GM23338 (cell line): ENCODE measurements at regions not wholly inside any gene's neighbourhood (a gene's known extent, or its start where the extent isn't known, plus 50 kb on each side); places are given as distances from the start of the nearest gene placed in this dataset.

Experiments
- ATAC-seq: fragments of 200-7000 bp; cut with Tn5 transposase; 3 replicates; pipeline ENCODE4 v1.9.1; 2020
- DNase-seq: peaks from one replicate; pipeline ENCODE4 v3.0.0-alpha.2; 2015; ENCODE audit warnings: low spot score
- H2AFZ ChIP-seq: fragments of 200-600 bp; sonication (generic); 2 replicates; pipeline ENCODE4 v1.8.0; 2016; ENCODE audit warnings: antibody characterized with exemption, mild to moderate bottlenecking, moderate library complexity
- H3F3A ChIP-seq: fragments of 200-600 bp; sonication (generic); replicated peaks from 2 replicates; pipeline ENCODE4 v1.8.0; 2017; ENCODE audit warnings: antibody characterized with exemption, mixed run types, low read depth
- H3K27ac ChIP-seq: fragments of 200-600 bp; sonication (generic); 2 replicates; pipeline ENCODE4 v1.6.1; 2016; ENCODE audit warnings: low read depth
- H3K27me3 ChIP-seq: fragments of 200-600 bp; sonication (generic); 2 replicates; pipeline ENCODE4 v1.8.0; 2016; ENCODE audit warnings: mild to moderate bottlenecking, mixed run types, moderate library complexity; ENCODE audit not compliant: insufficient read depth
- H3K36me3 ChIP-seq: fragments of 200-600 bp; sonication (generic); 2 replicates; pipeline ENCODE4 v1.8.0; 2016; ENCODE audit warnings: mild to moderate bottlenecking; ENCODE audit not compliant: insufficient read depth
- H3K4me1 ChIP-seq: fragments of 200-600 bp; sonication (generic); 2 replicates; pipeline ENCODE4 v1.8.0; 2016; ENCODE audit warnings: mild to moderate bottlenecking, moderate library complexity; ENCODE audit not compliant: insufficient read depth
- H3K4me2 ChIP-seq: fragments of 200-600 bp; sonication (generic); 2 replicates; pipeline ENCODE4 v1.7.1; 2017; ENCODE audit warnings: mixed run types
- H3K4me3 ChIP-seq: fragments of 200-600 bp; sonication (generic); 2 replicates; pipeline ENCODE4 v1.6.1; 2016; ENCODE audit warnings: mixed run types
- H3K79me2 ChIP-seq: fragments of 200-600 bp; sonication (generic); replicated peaks from 2 replicates; pipeline ENCODE4 v1.8.0; 2017; ENCODE audit warnings: mild to moderate bottlenecking; ENCODE audit not compliant: insufficient read depth
- H3K9me2 ChIP-seq: fragments of 200-600 bp; sonication (generic); 2 replicates; pipeline ENCODE4 v1.8.0; 2017; ENCODE audit not compliant: insufficient read depth
- H4K20me1 ChIP-seq: fragments of 200-600 bp; sonication (generic); replicated peaks from 2 replicates; pipeline ENCODE4 v1.8.0; 2017; ENCODE audit warnings: mild to moderate bottlenecking; ENCODE audit not compliant: insufficient read depth
- H3K27ac Mint-ChIP-seq: 2 replicates; pipeline ENCODE4 v1.8.0; 2020; ENCODE audit warnings: inconsistent platforms, mild to moderate bottlenecking, moderate library complexity, mixed read lengths
- H3K27me3 Mint-ChIP-seq: 3 replicates; pipeline ENCODE4 v1.8.0; 2022; ENCODE audit warnings: low read depth, mild to moderate bottlenecking, moderate library complexity, mixed read lengths, inconsistent platforms; ENCODE audit not compliant: insufficient read depth, poor library complexity
- H3K36me3 Mint-ChIP-seq: 3 replicates; pipeline ENCODE4 v1.8.0; 2021; ENCODE audit warnings: low read depth, mild to moderate bottlenecking, inconsistent platforms, moderate library complexity, mixed read lengths
- H3K4me1 Mint-ChIP-seq: 3 replicates; pipeline ENCODE4 v1.8.0; 2020; ENCODE audit warnings: mild to moderate bottlenecking, inconsistent platforms, mixed read lengths
- H3K4me3 Mint-ChIP-seq: 3 replicates; pipeline ENCODE4 v1.8.0; 2021; ENCODE audit warnings: moderate library complexity, mild to moderate bottlenecking, inconsistent platforms, mixed read lengths
- H3K9me3 Mint-ChIP-seq: 3 replicates; pipeline ENCODE4 v1.8.0; 2020; ENCODE audit warnings: moderate library complexity, mild to moderate bottlenecking, inconsistent platforms, mixed read lengths
- CREB1 ChIP-seq: fragments of 250-450 bp; sonication (Bioruptor Pico); IDR thresholded peaks from 2 replicates; pipeline ENCODE4 v1.5.0; 2020; ENCODE audit warnings: low read depth, mild to moderate bottlenecking, moderate library complexity
- CTCF ChIP-seq, 2 experiments: fragments of 200-600 bp in 1 of 2; sonication (generic) in 1 of 2; conservative IDR thresholded peaks; 2 replicates each; pipeline versions ENCODE4 v1.5.1 to v1.6.1; 2016 to 2017; ENCODE audit warnings: antibody characterized with exemption in 2 of 2, low read depth in 2 of 2, mild to moderate bottlenecking in 2 of 2, moderate library complexity in 1 of 2
- JUNB ChIP-seq: IDR thresholded peaks from one replicate; pipeline ENCODE4 v1.6.1; 2016; ENCODE audit warnings: antibody characterized with exemption; ENCODE audit not compliant: unreplicated experiment
- ZNF114 ChIP-seq: fragments of 250-450 bp; sonication (Bioruptor Pico); IDR thresholded peaks from 2 replicates; pipeline ENCODE4 v1.5.0; 2020; ENCODE audit warnings: mild to moderate bottlenecking, moderate library complexity
- TF ChIP-seq, protein P1 (sequence below): IDR thresholded peaks from one replicate; pipeline ENCODE4 v1.6.1; 2018; ENCODE audit warnings: antibody characterized with exemption; ENCODE audit not compliant: unreplicated experiment
- TF ChIP-seq, protein P2 (sequence below): fragments of 250-450 bp; sonication (Bioruptor Pico); IDR thresholded peaks from 2 replicates; pipeline ENCODE4 v1.5.0; 2020; ENCODE audit warnings: mild to moderate bottlenecking, moderate library complexity
- TF ChIP-seq, protein P3 (sequence below): IDR thresholded peaks from 2 replicates; pipeline ENCODE4 v1.6.1; 2016; ENCODE audit warnings: antibody characterized with exemption

DNA sequence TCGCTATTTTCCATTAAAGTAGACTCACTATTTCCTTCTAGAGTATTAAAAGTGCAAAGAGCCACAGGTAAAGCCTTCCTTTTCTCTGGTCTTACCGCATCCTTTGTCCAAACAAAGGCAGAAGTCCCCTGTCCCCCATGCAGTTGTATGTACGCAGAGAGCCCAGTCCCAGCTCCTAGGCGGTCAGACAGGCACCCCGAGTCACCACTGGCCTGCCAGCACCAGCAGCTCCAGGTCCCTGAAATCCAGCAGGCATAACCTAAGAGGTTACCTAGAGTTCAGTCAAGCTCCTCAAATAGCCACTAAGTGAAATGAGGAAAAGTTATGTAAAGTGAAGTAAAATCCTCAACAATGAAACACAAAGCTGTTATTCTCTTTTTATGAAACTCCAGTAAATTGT is 60.4 kb upstream of the TWIST2 start (continued):
- no peak for TF ChIP-seq JUNB

DNA sequence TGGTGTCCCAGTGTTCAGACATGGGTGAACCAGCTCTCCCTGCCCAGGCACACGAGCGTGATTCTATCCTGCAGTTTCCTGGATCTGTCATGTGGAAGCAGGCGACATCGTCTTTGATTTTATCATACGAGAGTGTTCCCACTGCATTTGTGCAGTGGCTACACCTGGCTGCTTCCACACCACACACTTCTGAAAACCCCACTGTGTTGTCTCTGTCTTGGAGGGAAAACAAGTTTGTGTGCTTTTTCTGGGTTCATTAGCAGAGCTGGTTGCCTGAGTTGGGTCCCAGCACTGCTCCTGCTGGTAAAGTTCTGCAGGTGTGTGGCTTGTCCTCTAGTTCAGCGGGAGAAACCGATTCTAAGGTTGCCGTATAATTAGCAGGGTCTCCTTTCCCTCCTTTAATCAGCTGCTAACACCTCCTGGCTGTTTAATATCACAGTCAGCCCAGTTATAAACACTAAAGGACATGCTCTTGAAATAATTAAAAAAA is 58.5 kb upstream of the TWIST2 start:
- H3K27ac Mint-ChIP-seq: no peak overlapping the region

More for the DNA sequence above, 58.5 kb upstream of the TWIST2 start:
- Mint-ChIP-seq H3K4me3 (no peak overlapping the region), H3K27me3 (peaks cover 7% of the 10 kb centered on the region), H3K36me3 (no peaks in the 10 kb centered on the region; the same call in 2 of the 3 replicates), H3K9me3 (peaks cover 7% of the 10 kb centered on the region; the same call in 1 of the 3 replicates), H3K4me1 (peaks cover 11% of the 10 kb centered on the region)
- Histone ChIP-seq H3F3A (no peaks in the 10 kb centered on the region), H4K20me1 (no peaks in the 10 kb centered on the region), H3K4me1 (peaks cover 5% of the 10 kb centered on the region; the same call in 1 of the 2 replicates), H3K4me2 (no peak overlapping the region), H3K36me3 (no peaks in the 10 kb centered on the region), H3K79me2 (no peaks in the 10 kb centered on the region), H2AFZ (no peak overlapping the region), H3K27ac (no peak overlapping the region), H3K4me3 (no peak overlapping the region), H3K27me3 (no peaks in the 10 kb centered on the region), H3K9me2 (no peaks in the 10 kb centered on the region)
- TF ChIP-seq CREB1 (CRISPR knock-in tag) (no peak), ZNF114 (no peak), CTCF (conservative IDR thresholded peaks at IDR 0.05; ENCODE audit: low read depth in 2 of 2) (no peak)
- TF ChIP-seq, protein P1, sequence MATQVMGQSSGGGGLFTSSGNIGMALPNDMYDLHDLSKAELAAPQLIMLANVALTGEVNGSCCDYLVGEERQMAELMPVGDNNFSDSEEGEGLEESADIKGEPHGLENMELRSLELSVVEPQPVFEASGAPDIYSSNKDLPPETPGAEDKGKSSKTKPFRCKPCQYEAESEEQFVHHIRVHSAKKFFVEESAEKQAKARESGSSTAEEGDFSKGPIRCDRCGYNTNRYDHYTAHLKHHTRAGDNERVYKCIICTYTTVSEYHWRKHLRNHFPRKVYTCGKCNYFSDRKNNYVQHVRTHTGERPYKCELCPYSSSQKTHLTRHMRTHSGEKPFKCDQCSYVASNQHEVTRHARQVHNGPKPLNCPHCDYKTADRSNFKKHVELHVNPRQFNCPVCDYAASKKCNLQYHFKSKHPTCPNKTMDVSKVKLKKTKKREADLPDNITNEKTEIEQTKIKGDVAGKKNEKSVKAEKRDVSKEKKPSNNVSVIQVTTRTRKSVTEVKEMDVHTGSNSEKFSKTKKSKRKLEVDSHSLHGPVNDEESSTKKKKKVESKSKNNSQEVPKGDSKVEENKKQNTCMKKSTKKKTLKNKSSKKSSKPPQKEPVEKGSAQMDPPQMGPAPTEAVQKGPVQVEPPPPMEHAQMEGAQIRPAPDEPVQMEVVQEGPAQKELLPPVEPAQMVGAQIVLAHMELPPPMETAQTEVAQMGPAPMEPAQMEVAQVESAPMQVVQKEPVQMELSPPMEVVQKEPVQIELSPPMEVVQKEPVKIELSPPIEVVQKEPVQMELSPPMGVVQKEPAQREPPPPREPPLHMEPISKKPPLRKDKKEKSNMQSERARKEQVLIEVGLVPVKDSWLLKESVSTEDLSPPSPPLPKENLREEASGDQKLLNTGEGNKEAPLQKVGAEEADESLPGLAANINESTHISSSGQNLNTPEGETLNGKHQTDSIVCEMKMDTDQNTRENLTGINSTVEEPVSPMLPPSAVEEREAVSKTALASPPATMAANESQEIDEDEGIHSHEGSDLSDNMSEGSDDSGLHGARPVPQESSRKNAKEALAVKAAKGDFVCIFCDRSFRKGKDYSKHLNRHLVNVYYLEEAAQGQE: no peak
- TF ChIP-seq, protein P2, sequence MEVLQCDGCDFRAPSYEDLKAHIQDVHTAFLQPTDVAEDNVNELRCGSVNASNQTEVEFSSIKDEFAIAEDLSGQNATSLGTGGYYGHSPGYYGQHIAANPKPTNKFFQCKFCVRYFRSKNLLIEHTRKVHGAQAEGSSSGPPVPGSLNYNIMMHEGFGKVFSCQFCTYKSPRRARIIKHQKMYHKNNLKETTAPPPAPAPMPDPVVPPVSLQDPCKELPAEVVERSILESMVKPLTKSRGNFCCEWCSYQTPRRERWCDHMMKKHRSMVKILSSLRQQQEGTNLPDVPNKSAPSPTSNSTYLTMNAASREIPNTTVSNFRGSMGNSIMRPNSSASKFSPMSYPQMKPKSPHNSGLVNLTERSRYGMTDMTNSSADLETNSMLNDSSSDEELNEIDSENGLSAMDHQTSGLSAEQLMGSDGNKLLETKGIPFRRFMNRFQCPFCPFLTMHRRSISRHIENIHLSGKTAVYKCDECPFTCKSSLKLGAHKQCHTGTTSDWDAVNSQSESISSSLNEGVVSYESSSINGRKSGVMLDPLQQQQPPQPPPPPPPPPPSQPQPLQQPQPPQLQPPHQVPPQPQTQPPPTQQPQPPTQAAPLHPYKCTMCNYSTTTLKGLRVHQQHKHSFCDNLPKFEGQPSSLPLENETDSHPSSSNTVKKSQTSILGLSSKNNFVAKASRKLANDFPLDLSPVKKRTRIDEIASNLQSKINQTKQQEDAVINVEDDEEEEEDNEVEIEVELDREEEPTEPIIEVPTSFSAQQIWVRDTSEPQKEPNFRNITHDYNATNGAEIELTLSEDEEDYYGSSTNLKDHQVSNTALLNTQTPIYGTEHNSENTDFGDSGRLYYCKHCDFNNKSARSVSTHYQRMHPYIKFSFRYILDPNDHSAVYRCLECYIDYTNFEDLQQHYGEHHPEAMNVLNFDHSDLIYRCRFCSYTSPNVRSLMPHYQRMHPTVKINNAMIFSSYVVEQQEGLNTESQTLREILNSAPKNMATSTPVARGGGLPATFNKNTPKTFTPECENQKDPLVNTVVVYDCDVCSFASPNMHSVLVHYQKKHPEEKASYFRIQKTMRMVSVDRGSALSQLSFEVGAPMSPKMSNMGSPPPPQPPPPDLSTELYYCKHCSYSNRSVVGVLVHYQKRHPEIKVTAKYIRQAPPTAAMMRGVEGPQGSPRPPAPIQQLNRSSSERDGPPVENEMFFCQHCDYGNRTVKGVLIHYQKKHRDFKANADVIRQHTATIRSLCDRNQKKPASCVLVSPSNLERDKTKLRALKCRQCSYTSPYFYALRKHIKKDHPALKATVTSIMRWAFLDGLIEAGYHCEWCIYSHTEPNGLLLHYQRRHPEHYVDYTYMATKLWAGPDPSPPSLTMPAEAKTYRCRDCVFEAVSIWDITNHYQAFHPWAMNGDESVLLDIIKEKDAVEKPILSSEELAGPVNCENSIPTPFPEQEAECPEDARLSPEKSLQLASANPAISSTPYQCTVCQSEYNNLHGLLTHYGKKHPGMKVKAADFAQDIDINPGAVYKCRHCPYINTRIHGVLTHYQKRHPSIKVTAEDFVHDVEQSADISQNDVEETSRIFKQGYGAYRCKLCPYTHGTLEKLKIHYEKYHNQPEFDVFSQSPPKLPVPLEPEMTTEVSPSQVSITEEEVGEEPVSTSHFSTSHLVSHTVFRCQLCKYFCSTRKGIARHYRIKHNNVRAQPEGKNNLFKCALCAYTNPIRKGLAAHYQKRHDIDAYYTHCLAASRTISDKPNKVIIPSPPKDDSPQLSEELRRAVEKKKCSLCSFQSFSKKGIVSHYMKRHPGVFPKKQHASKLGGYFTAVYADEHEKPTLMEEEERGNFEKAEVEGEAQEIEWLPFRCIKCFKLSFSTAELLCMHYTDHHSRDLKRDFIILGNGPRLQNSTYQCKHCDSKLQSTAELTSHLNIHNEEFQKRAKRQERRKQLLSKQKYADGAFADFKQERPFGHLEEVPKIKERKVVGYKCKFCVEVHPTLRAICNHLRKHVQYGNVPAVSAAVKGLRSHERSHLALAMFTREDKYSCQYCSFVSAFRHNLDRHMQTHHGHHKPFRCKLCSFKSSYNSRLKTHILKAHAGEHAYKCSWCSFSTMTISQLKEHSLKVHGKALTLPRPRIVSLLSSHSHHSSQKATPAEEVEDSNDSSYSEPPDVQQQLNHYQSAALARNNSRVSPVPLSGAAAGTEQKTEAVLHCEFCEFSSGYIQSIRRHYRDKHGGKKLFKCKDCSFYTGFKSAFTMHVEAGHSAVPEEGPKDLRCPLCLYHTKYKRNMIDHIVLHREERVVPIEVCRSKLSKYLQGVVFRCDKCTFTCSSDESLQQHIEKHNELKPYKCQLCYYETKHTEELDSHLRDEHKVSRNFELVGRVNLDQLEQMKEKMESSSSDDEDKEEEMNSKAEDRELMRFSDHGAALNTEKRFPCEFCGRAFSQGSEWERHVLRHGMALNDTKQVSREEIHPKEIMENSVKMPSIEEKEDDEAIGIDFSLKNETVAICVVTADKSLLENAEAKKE (CRISPR knock-in tag): no peak
- TF ChIP-seq, protein P3, sequence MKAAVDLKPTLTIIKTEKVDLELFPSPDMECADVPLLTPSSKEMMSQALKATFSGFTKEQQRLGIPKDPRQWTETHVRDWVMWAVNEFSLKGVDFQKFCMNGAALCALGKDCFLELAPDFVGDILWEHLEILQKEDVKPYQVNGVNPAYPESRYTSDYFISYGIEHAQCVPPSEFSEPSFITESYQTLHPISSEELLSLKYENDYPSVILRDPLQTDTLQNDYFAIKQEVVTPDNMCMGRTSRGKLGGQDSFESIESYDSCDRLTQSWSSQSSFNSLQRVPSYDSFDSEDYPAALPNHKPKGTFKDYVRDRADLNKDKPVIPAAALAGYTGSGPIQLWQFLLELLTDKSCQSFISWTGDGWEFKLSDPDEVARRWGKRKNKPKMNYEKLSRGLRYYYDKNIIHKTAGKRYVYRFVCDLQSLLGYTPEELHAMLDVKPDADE: no peak
- ATAC-seq (no peak; the same call in 2 of the 3 replicates), DNase-seq (no peak)
